Choroid plexus epithelial cell (primary cell): ENCODE measurements at regions not wholly inside any gene's neighbourhood (a gene's known extent, or its start where the extent isn't known, plus 50 kb on each side); places are given as distances from the start of the nearest gene placed in this dataset.

Experiments used
- DNase-seq: peaks from one replicate; pipeline ENCODE4 v3.0.0-alpha.2; 2010; ENCODE audit warnings: low read depth
- H3K4me3 ChIP-seq: 2 replicates; pipeline ENCODE4 v1.5.1; 2011; ENCODE audit warnings: low read depth, mild to moderate bottlenecking, control low read depth, low read length, moderate library complexity
- CTCF ChIP-seq: conservative IDR thresholded peaks from 2 replicates; pipeline ENCODE4 v1.5.1; 2011; ENCODE audit warnings: low read depth, mild to moderate bottlenecking, control low read depth, inconsistent platforms, low read length, moderate library complexity

GRCh38 chr20:7232796-7233195 lies 465.3 kb downstream of the BMP2 start:
- DNase-seq, result no peak
- H3K4me3 ChIP-seq, result no peak overlapping the region
- no peak for TF ChIP-seq CTCF

GRCh38 chr20:7237251-7237650 lies 469.8 kb downstream of the BMP2 start:
- DNase-seq, result no peak
- no peak overlapping the region for H3K4me3 ChIP-seq
- TF ChIP-seq CTCF, result no peak

- no peak for DNase-seq
- no peak for TF ChIP-seq CTCF
- H3K4me3 ChIP-seq, result no peak overlapping the region
These were observed 473.0 kb downstream of the BMP2 start for GRCh38 chr20:7240490-7240889.

- DNase-seq, result peak; percentile 4
- H3K4me3 ChIP-seq, result no peak overlapping the region
- TF ChIP-seq CTCF, result no peak
These were observed 481.1 kb downstream of the BMP2 start for GRCh38 chr20:7248281-7249201.

GRCh38 chr20:7250337-7250736 lies 482.9 kb downstream of the BMP2 start:
- DNase-seq, result no peak
- no peak for TF ChIP-seq CTCF
- no peak overlapping the region for H3K4me3 ChIP-seq

- TF ChIP-seq CTCF, result no peak
- no peak for DNase-seq
- H3K4me3 ChIP-seq, result no peak overlapping the region
These were observed 489.6 kb downstream of the BMP2 start for GRCh38 chr20:7257099-7257498.
